HPDE6-E6E7 (cell line): ENCODE measurements at regions not wholly inside any gene's neighbourhood (a gene's known extent, or its start where the extent isn't known, plus 50 kb on each side); places are given as distances from the start of the nearest gene placed in this dataset.
"Not testable (repeated sequence)": the region's sequence is repeated elsewhere in the genome, so short reads cannot be mapped to it uniquely, and the experiment has no call there.

Experiments used
- DNase-seq: peaks from one replicate; pipeline ENCODE4 v3.0.0; 2011; ENCODE audit warnings: missing footprints; ENCODE audit errors: extremely low spot score

DNA sequence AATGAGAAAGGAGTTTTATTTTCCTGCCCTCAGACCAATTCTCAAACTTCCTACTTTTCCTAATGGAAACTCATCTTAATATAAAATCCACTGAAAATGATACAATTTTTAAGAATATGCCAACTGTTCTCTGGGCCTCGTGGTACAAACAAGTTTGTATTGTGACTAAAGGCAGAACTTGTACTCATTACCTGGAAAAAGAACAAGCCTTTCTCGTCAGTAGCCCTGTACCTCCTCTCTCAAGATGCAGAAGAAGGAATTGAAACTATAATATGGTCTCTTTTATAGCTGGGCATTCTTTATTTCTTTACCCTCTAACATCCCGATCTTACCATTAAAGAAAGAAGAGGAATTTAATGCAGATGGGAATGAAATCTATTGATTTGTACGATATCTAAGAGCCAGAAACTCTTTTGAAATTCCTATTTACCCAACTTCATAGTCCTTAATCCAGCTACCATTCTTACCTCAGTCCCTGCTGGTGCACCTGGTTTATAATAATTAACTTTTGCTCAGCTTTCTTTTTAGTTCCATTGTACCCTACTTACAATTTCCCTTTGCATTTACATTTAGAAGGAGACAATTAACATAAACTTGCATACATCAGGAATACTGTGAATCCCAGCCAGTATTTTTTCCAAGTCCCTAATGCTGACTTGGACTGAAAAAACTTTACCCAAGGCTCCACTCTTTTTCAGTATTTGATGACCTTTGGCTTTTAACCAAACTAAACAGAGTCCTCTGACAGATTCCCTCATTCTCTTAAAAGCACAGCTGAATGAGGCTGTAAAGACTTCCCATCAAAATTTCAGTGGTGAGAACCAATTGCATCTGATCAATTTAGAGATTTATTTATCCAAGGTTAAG lies 1162.4 kb downstream of the BRINP3 start:
- no peak for DNase-seq

DNA sequence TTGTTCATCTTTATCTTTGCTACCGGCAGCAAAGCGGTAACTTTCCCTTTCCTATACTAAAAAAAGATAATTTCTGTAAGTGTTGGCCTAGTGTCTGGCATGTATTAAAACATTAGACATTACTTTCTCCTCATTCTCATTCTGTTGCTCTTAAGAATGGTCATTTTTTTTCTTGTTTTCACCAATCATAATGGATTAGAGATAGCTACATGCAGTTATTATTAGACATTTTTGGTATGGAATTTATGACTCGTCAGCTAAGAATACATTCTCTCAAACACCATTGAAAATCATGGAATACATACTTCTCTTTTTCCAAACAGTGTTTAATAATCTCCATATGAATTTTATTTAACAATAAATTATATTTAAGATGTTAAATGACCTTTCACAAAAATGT lies 1154.6 kb downstream of the BRINP3 start:
- DNase-seq, result no peak

DNA sequence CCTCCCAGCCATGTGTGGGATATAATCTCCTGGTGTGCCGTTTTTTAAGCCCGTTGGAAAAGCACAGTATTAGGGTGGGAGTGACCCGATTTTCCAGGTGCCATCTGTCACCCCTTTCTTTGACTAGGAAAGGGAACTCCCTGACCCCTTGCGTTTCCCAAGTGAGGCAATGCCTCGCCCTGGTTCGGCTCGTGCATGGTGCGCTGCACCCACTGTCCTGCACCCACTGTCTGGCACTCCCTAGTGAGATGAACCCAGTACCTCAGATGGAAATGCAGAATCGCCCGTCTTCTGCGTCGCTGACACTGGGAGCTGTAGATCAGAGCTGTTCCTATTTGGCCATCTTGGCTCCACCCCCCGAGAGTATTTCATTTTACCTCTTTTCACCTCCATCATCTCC lies 1146.6 kb downstream of the BRINP3 start:
- not testable (repeated sequence) for DNase-seq

DNA sequence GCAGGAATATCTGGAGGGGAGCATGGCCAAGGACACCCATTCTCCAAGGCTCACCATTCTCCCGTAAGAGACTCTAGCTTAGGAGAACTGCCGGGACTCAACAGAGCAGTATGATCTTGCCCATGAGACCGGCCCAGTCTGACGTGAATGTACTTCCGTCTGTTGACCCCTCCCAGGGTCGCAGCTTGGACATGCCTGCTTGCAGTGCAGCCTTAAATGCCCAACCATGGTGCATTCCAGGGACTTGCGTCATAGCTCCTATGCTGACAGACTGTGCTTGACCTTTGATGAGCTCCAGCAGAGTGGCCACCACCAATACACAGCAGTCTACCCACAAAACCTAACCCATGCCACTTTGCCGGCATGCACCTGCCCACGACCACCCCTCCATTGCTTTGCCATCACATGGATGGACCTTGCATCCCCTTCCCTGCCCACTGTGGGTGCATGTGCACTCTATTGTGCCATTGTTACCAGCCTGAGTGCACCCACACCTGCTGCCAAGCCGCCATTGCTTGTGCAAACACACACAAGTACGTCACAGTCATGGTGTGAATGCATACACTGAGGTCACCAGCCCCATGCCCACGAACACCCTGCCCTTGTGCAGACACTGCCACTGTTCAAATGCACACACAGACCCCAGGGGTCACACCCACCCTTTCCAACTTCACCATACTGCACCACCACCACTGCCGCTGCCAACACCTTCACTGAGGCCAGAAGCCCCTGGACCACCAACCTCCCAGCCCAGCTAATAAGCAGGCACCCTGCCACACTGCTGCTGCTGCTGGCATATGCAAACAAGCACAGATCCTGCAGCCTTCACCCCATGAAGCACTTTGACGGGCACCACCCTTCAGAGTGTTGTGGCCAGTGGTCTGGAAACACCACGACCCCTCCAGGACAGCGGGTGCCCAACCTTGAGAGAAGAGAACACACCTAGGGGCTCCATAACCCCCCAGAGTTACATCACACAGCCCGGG lies 1141.3 kb downstream of the BRINP3 start:
- no peak for DNase-seq

DNA sequence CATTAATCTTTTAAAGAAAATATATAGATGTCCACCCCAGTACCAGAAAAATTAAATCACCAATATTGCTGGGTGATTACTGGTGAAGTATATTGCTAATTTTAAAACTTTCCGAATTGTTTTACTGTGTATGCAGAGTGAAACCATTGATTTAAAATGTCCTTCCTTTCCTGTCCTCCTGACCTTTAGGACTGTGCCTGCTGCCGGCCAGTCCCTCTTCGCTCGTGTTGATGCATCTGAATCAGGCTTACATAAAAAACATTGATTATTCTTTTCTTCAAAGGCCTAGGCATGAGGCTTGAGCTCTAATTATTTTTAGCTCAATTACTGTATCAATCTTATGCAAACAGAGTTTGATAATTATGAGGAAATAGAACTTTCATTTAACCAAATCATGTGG lies 1128.1 kb downstream of the BRINP3 start:
- no peak for DNase-seq

DNA sequence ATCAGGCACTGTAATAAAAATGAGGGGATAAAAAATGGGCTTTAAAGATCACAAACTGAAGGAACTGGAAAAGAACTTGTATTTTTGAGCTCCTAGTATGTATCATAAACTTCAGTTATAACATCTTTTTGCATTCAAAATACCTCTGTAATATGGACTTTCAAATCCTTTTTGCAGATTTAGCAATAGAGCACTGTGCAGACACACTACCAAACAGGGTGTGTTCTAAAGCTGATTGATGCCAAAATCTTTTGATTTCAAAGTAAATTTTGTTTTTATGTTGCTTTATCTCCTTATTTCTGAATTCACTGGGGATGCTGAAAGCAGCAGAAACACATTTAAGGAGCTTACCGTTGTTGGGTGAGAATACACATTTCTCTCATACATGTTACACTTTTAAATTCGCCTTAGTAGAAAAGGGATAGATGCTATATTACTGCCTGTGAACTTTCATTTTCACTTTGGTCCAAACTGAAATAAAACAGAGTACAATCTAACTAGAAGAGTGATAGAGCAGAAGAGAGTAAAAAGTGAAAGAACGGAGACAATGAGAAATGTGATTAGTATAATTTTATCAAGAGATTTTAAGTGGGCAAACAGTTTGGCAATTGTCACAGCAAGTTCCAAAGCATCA lies 1126.6 kb downstream of the BRINP3 start:
- no peak for DNase-seq

DNA sequence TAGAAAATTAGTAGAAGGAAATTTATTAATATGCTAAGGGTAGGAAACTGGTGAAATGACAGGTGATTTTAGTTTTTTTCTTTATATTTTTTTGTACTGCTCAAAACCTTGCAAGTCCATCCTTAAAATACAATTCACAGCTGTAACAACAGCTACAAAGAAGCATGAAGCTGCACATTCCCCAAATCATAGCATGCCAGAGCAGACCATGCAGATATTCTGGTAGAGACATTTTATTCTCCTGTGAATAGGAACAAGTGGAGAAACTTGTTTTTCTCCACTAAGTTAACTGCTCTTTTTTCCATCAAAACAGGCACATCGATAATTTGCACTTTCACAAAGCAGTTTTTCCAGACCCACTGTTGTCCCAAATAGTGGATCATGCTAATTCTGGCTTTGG lies 1125.7 kb downstream of the BRINP3 start:
- no peak for DNase-seq

DNA sequence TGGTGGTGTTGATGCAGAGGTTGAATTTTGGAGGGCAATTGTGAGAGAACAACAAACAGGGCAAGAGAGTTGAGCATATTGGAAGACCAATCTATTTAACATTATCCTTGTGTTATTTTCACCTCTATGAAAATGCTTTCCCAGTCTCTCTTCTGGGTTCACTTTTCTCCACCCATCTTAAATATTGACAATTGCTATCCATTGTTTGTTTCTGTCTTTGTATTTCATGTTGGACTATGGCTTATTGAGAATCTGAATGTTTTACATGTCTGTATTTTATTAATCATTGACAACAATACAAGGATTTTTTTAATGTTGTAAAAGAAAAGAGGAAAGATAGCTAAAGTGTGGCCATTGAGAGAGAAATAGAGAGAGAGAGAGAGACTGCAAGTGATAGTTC lies 1121.5 kb downstream of the BRINP3 start:
- DNase-seq, result no peak

DNA sequence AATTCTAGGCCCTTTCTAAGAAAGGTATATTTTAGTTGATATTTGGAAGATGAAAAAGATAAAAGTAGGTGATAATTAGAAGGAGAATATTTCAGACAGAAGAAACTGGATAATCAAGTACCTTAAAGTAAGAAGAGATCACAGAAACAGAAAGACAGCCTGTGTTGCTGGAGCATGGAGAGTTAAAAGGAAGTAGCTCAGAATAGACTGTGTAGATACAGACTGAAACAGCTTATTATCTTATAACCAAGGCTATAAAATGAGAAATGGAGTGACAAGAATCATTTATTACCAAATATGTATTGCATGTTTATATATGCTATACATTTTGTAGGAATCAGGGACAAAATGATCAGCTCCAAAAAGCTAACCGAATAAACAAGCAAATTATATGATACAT lies 1120.3 kb downstream of the BRINP3 start:
- DNase-seq, result no peak

DNA sequence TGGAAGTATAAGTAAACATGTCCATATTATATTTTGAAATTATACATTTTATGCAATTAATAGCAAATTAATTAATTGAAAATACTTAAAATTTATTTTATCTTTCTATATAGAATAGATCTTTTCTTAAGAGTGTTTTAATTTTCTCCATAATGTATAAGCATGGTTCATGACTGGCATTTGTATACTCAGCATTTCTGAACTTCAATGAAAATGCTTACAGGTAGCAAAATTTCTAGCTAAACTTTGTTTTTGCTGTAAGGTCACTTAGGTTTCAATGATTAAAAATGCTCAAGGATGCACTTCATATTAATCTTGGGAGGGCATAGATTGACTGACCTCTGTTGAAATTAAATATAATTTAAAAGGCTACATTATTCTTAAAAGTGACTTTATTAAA lies 1108.1 kb downstream of the BRINP3 start:
- DNase-seq, result no peak

DNA sequence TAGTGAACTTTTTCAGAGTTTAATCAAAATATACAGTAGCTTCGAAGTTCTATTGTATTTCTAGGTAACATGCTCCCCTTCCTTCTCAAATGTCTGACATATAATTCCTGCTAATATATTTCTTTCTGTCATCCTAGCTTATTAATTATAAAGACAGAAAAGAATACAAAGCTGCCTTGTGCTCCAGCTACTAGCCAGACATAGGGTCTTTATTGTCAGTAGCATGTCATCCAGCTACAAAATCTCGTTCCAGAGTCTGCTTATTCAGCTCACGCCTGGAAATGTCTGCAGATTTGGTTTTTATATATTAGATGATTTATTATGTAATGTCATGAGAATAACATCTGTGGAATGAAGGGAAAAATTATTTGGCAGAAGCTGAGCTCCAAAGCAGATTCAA lies 1102.8 kb downstream of the BRINP3 start:
- DNase-seq, result no peak

DNA sequence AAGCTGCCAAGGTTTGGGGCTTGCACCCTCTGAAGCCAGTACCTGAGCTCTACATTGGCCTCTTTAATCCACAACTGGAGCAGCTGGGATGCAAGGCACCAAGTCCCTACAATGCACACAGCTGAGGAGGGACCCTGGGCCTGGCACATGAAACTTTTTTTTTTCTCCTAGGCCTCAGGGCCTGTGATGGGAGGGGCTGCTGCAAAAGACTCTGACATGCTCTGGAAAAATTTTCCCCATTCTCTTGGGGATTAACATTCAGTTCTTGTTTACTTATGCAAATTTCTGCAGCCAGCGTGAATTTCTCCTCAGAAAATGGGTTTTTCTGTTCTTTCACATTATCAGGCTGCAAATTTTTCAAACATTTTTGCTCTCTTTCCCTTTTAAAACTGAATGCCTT lies 1072.2 kb downstream of the BRINP3 start:
- no peak for DNase-seq

DNA sequence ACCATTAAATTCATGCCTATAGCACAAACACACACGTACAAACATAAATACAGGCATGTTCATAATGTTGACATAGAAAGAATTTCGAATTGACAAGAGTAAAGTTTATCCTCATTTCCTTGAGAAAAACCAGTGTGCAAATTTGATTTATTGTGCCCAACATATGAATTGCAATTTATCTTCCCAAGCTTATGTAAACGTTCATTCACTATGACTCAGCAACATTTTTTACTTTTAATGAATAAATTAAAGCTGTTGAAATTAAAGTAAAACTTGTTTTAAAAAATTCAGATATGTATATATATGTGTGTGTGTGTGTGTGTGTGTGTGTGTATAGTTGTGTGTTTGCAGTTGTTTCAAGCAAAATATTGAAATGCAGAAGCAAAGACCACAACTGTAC lies 1067.9 kb downstream of the BRINP3 start:
- no peak for DNase-seq

DNA sequence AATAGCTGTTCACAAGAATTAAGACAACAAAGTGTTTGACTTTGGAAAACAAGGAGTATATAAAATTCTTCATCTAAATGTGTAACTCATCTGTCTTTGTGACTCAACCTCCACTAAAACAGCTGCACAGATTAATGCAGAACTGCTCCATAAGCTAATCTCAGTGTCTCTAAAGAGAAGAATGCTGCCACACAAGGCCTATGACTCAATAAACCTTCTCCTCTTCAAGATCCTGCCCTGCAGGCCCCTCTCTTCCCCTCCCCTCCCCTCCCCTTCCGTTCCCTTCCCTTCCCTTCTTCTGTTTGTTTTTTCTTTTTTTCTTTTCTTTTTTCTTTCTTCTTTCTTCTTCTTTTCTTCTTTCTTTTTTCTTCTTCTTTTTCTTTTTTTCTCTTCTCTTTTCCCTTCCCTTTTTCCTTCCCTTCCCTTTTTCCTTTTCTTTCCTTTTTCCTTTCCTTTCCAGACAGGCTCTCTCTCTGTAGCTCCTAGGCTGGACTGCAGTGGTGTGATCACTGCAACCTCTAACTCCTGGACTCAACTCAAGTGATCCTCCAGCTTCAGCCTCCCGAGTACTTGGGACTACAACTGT lies 1052.8 kb downstream of the BRINP3 start:
- peak; percentile 8 for DNase-seq

DNA sequence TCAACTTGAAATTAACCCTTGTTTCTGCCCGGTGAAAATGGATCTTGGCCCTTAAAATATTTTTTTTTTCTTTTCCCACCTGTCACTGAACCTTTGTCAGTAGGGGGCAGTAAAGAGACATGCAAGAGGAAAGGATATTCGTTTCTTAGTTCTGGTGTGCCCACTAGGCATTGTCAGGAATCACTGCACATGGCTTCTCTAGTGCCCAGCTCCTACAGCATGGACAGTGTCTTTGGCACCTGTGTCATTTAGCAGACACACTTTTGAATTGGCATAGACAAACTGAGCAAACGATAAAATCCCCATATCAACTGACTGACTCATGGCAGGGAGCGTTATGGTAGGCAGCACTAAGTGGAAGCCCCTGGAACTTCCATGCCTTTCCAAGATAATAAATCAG lies 1048.1 kb downstream of the BRINP3 start:
- DNase-seq, result peak; percentile 5

DNA sequence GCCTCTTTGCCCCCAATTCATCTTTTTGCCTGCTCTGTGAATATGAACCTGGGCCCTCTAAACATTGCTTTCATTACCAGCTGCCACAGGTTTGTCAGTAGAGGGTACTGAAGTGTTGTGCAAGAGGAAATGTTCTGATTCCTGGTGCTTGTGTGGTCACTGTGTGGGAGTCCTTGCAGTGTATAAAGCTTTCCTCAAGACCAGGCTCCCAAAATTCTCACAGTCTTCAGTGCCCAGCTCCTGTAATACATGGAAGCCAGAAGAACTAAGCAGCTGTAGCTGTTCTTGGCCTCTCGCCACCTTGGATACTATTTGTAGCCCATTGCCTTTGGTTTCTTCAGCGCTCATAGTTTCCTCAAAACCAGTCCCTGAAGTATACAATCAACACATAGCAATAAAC lies 1046.2 kb downstream of the BRINP3 start:
- no peak for DNase-seq

DNA sequence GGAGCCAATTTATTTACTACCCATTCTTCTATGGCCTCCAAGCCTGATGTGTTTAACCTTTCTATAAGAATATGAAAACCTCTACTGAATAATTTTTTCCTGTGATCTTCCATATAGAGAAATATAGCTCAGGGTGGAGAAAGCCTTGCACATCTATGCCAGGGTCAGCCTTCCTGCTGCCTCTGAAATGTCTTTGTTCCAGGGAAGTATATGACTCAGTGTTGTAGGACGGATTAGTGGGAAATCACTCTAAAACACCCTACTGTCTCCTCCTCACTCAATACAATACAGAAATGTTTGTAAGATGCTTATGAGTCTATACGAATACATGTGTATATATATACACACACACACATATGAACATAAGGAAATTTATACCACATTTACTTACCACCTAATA lies 1044.9 kb downstream of the BRINP3 start:
- DNase-seq, result no peak

DNA sequence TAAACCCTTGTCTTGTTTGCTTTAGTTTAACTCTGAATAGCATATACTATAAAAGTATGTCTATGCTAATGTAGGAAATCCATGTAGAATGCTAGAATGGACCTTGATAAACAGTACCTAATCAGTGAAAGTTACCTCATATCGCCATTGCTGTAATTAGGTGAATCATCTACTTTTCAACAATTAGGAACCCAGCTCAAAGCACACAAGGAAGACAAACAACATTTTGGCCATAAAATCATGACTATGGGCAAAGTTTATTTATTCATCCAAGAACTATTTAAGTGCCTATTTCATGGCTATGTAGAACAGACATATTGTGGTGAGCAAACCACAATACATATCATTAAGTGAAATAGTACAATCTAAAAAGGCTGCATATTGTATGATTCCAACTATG lies 1043.2 kb downstream of the BRINP3 start:
- no peak for DNase-seq

DNA sequence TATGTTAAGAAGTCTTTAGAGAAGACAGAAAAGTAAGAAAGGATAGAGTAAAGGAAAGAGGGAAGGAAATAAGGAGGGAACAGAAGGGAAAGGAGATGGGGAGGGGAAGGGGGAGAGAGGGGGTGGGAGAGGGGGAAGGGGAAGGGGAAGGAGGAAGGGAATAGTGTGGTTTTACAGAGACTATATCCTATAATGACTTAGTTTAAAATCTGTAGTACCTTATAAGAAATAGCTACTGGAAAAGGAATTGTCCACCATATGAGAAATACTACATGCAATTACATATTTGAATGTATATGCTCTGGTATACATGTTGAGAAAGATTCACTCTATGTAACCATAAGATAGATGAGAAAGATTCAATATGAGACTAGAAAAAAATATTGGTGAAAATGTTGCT lies 1042.3 kb downstream of the BRINP3 start:
- DNase-seq, result no peak

DNA sequence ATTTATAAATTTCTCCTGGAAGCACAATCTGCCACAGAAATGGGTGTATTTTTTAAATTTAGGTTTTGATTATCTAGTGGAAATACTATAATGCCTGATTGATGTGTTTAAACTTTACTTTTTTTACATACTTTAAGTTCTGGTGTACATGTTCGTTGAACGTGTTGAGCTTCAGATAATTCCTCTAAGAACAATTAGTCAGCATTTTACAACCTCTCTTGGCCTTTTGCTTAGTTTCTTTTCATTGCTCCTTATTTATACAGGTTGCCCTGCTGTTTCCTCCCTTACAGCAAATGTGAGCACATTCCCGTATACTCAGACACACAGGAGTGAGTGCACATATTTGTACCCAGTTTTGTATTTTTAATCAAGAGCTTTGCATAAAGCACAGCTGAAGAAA lies 1038.9 kb downstream of the BRINP3 start:
- no peak for DNase-seq

DNA sequence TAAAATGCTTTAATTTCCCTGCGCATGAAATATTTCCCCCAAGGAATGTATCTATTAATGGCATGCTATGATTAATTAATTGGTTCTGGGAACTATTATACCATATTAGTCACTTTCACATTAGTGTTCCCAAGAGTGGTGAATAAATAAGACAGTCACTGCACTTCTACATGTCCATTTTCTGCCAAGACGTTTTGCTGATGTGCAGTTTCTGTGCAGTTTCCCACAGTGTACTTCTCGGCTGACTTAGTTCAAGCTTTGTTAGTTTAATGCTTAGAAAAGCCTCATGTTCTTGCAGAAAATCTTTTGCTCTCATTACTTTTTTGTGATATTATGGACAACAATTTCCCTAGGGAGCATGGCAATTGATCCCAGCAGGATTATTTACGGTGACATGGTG lies 1014.5 kb downstream of the BRINP3 start:
- no peak for DNase-seq

DNA sequence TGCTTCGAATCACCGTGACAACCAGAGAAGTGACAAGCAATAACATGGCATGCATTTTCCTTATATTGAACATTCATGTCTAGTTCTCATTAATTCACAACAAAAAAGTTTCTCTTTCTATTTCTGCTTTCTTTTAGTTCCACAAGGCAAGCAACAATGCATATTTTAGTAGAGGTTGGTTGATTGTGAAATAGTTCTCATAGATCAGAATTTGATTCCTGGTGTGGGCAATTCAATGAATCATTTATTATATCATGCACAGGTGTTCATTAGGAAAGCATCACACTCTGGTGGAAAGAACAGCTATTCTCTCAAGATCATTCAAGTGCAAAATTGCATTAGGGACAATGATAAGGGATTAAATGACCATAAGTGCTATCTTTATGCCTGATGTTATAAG lies 980.9 kb downstream of the BRINP3 start:
- DNase-seq, result no peak
